Activated B cell treated with CpG ODN at 0.5 μM for 24 hours (primary cell): ENCODE measurements at regions not wholly inside any gene's neighbourhood (a gene's known extent, or its start where the extent isn't known, plus 50 kb on each side); places are given as distances from the start of the nearest gene placed in this dataset.
"Not testable (repeated sequence)": the region's sequence is repeated elsewhere in the genome, so short reads cannot be mapped to it uniquely, and the experiment has no call there.

ENCODE experiments used
- ATAC-seq: fragments of 200-7000 bp; cut with Tn5 transposase; one replicate; pipeline ENCODE4 v1.10.0; 2021; ENCODE audit warnings: low read depth, mild to moderate bottlenecking, moderate library complexity
- CTCF ChIA-PET: fragments of 350-600 bp; sonication (Branson Sonifier 250); formaldehyde crosslinking; loops from one replicate; lab custom pipeline; 2021; ENCODE audit warnings: antibody characterized with exemption; lab: Charles Lee
- POLR2A ChIA-PET: fragments of 350-600 bp; sonication (Branson Sonifier 250); formaldehyde crosslinking; loops from one replicate; lab custom pipeline; 2021; ENCODE audit warnings: antibody characterized with exemption; lab: Charles Lee
- DNase-seq: peaks from one replicate; pipeline ENCODE4 v3.0.0; 2022
- H3K27ac Mint-ChIP-seq: one replicate; pipeline ENCODE4 v1.8.0; 2020; ENCODE audit warnings: mixed read lengths
- H3K27me3 Mint-ChIP-seq: one replicate; pipeline ENCODE4 v1.8.0; 2021; ENCODE audit warnings: mixed read lengths
- H3K36me3 Mint-ChIP-seq: one replicate; pipeline ENCODE4 v1.8.0; 2021; ENCODE audit warnings: low read depth, mixed read lengths
- H3K4me1 Mint-ChIP-seq: one replicate; pipeline ENCODE4 v1.8.0; 2021; ENCODE audit warnings: mixed read lengths
- H3K4me3 Mint-ChIP-seq: one replicate; pipeline ENCODE4 v1.8.0; 2020; ENCODE audit warnings: mild to moderate bottlenecking, mixed read lengths
- H3K9me3 Mint-ChIP-seq: one replicate; pipeline ENCODE4 v1.8.0; 2020; ENCODE audit warnings: mixed read lengths
- intact Hi-C: fragments of 100-400 bp; cut with micrococcal nuclease; formaldehyde crosslinking; loops from one replicate; pipeline ENCODE4 v1.15.1; 2024
- TF ChIP-seq, protein P1 (sequence below): fragments of 200-600 bp; IDR thresholded peaks from one replicate; pipeline ENCODE4 v1.8.0; 2022; ENCODE audit warnings: antibody characterized with exemption, mild to moderate bottlenecking

DNA sequence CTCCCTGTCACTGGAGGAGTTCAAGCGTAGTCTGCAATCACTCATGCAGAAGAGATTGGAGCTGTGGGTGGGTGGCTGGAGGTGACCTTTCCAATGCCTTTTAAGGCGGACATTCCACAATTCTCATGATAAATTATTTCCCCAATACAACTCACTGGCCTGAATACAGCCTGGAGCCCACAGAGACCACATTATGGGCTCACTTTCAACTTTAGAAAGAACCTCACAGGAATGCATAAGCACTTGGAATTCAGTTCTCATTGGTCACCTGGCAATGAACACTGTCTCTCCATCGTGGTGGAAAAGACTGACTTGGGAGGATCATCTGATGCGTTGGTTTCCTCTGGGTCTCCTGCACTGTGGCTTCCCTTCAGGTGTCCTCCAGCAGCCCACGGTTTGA, 151.8 kb upstream of the KCND3 start:
- H3K4me1 Mint-ChIP-seq: no peaks in the 10 kb centered on the region
- no peaks in the 10 kb centered on the region for H3K9me3 Mint-ChIP-seq
- TF ChIP-seq, protein P1, sequence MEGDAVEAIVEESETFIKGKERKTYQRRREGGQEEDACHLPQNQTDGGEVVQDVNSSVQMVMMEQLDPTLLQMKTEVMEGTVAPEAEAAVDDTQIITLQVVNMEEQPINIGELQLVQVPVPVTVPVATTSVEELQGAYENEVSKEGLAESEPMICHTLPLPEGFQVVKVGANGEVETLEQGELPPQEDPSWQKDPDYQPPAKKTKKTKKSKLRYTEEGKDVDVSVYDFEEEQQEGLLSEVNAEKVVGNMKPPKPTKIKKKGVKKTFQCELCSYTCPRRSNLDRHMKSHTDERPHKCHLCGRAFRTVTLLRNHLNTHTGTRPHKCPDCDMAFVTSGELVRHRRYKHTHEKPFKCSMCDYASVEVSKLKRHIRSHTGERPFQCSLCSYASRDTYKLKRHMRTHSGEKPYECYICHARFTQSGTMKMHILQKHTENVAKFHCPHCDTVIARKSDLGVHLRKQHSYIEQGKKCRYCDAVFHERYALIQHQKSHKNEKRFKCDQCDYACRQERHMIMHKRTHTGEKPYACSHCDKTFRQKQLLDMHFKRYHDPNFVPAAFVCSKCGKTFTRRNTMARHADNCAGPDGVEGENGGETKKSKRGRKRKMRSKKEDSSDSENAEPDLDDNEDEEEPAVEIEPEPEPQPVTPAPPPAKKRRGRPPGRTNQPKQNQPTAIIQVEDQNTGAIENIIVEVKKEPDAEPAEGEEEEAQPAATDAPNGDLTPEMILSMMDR: no peak
- H3K36me3 Mint-ChIP-seq: no peaks in the 10 kb centered on the region
- ATAC-seq: no peak
- no peak overlapping the region for H3K4me3 Mint-ChIP-seq
- no peak for DNase-seq
- H3K27ac Mint-ChIP-seq: no peak overlapping the region
- CTCF ChIA-PET: no interaction called here
- intact Hi-C loops: no loop called here
- POLR2A ChIA-PET: no interaction called here
- H3K27me3 Mint-ChIP-seq: peaks cover 23% of the 10 kb centered on the region

DNA sequence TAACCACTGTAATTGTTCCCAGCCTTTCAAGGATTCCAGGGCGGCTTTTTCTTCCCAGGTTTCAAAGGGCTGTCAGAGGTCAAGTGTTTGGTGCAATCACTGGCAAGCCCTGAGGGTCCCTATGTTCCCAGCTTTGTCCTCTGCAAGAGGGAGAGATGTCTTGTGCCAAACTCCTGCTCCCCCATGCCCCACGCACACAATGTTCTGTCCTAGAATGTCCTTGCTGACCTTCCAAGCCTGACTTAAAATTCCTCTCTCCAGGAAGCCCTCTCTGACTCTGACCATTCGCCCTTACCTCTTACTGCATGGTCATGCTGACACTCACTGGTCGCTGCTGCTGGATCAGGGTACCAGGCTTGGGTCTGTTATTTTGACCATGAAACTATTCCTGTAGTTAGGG, 152.5 kb upstream of the KCND3 start:
- intact Hi-C loops: no loop called here
- DNase-seq (no peak), ATAC-seq (no peak)
- H3K9me3 Mint-ChIP-seq: no peaks in the 10 kb centered on the region
- H3K27me3 Mint-ChIP-seq: peaks cover 23% of the 10 kb centered on the region
- no peaks in the 10 kb centered on the region for H3K36me3 Mint-ChIP-seq
- TF ChIP-seq, protein P1: no peak
- H3K27ac Mint-ChIP-seq: no peak overlapping the region
- no peak overlapping the region for H3K4me3 Mint-ChIP-seq
- ChIA-PET CTCF (no interaction called here), POLR2A (no interaction called here)
- no peaks in the 10 kb centered on the region for H3K4me1 Mint-ChIP-seq

DNA sequence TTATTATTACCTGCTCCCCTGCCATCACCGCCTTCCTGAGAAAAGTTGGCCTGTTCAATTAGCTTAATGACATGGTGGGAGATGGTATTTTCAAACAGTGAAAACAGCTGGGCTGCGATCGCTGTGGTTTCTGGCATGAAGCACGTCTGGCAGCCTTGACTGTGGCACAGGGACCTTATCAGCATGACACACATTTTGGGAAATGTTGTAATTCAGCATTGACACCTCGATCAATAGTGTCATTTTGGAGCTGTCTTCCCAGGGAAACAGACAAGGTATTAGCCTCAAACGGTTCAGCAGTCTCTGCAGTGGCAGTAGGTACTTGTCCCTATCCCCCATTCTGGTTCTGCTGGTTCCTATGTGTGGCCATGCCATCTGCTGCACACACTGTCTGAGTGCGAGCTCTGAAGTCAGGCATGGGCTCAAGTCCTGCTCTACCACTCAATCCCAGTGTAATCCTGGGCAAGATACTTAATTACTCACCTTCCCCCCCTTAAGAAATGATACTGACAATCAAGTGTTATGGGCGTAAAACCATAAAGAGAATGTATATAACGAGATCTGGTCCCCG, 154.5 kb upstream of the KCND3 start:
- no peak overlapping the region for H3K4me3 Mint-ChIP-seq
- intact Hi-C loops: no loop called here
- no peaks in the 10 kb centered on the region for H3K4me1 Mint-ChIP-seq
- H3K27me3 Mint-ChIP-seq: peaks cover 20% of the 10 kb centered on the region
- TF ChIP-seq, protein P1: no peak
- CTCF ChIA-PET: no interaction called here
- POLR2A ChIA-PET: no interaction called here
- ATAC-seq: no peak
- H3K36me3 Mint-ChIP-seq: no peaks in the 10 kb centered on the region
- peaks cover 7% of the 10 kb centered on the region for H3K9me3 Mint-ChIP-seq
- H3K27ac Mint-ChIP-seq: no peak overlapping the region
- no peak for DNase-seq

DNA sequence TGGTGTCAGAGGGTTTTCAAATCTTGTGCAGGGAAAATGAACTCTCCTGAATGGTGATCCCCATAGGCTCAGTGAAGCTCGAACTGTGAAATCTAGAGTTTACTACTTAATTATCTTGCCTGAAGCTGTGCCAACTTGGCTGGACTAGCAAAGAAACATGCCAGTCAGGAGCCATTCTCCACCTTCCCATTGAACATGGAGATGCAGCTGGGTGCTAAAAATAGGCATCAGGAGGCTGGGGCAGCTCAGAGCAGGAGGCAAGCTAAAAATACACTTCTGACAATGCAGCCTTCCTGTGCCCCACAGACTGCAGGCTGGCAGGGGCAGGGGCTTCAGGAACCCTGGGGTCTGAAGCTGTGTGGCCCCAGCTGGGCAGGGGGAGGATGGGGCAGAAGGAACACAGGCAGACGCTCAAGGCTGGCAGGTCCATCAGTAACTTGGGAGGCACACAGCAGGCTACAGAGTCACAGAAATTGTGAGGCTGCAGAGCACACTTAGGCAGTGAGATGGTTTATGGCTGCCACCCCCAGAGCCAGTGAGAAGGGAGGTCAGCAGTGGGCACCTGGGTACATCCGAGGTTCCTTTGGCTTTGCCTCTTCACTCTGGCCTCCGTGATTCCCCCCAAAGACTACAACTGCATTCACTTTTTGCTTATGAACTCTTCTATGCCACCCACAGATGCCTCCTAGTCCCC, 155.4 kb upstream of the KCND3 start:
- ATAC-seq: no peak
- Mint-ChIP-seq H3K4me1 (no peaks in the 10 kb centered on the region), H3K27ac (no peak overlapping the region), H3K9me3 (peaks cover 7% of the 10 kb centered on the region), H3K27me3 (peaks cover 20% of the 10 kb centered on the region), H3K4me3 (no peak overlapping the region), H3K36me3 (no peaks in the 10 kb centered on the region)
- ChIA-PET CTCF (no interaction called here), POLR2A (no interaction called here)
- intact Hi-C loops: no loop called here
- no peak for DNase-seq
- TF ChIP-seq, protein P1: no peak

DNA sequence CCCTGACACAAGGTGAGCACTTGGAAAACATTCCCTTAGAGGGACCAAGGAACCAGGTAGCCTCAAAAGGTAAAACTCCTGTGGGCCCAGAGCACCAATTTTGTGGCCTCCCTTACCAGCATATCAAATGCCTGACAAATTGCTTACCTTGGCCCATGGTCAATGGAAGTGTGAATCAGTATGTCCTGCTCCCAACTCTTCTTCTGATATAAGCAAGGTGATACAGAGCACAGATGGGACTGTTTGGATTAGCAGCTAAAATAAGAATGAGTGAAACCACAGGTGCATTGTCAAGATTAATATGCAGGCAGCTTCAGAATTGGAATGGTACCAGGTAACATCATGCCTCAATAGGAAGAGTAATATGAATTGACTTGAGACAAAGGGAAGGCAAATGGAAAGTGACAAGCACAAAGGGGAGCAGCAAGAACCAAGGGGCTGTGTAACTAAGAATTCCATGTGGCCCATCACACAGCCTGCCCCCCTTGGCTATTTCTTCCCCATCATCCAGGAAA, 156.8 kb upstream of the KCND3 start:
- Mint-ChIP-seq H3K36me3 (no peaks in the 10 kb centered on the region), H3K9me3 (peaks cover 7% of the 10 kb centered on the region), H3K4me3 (no peak overlapping the region), H3K4me1 (no peaks in the 10 kb centered on the region), H3K27me3 (peaks cover 18% of the 10 kb centered on the region), H3K27ac (no peak overlapping the region)
- DNase-seq: no peak
- CTCF ChIA-PET: no interaction called here
- ATAC-seq: no peak
- POLR2A ChIA-PET: no interaction called here
- intact Hi-C loops: no loop called here
- TF ChIP-seq, protein P1: no peak

DNA sequence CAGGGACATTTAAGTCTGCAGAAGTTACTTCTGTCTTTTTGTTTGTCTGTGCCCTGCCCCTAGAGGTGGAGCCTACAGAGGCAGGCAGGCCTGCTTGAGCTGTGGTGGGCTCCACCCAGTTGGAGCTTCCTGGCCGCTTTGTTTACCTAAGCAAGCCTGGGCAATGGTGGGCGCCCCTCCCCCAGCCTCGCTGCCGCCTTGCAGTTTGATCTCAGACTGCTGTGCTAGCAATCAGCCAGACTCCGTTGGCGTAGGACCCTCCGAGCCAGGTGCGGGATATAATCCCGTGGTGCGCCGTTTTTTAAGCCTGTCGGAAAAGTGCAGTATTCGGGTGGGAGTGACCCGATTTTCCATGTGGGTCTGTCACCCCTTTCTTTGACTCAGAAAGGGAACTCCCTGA, 170.7 kb upstream of the KCND3 start:
- DNase-seq, ATAC-seq, CTCF ChIA-PET, intact Hi-C loops, POLR2A ChIA-PET, H3K4me3 Mint-ChIP-seq, H3K27ac Mint-ChIP-seq, H3K4me1 Mint-ChIP-seq, H3K9me3 Mint-ChIP-seq, H3K36me3 Mint-ChIP-seq, H3K27me3 Mint-ChIP-seq: not testable (repeated sequence)
